ENCODE measurements at regions not wholly inside any gene's neighbourhood (a gene's known extent, or its start where the extent isn't known, plus 50 kb on each side); places are given as distances from the start of the nearest gene placed in this dataset.

- DNase-seq = no peak
Measured at GRCh38 chr12:132424811-132425210, 65.1 kb upstream of the FBRSL1 start.

GRCh38 chr12:132423820-132424645 is 65.9 kb upstream of the FBRSL1 start:
- no peak for DNase-seq

GRCh38 chr12:132423251-132423819 is 66.6 kb upstream of the FBRSL1 start:
- DNase-seq = no peak

GRCh38 chr12:132422381-132423043 is 67.4 kb upstream of the FBRSL1 start:
- no peak for DNase-seq

GRCh38 chr12:132422040-132422380 is 67.9 kb upstream of the FBRSL1 start:
- DNase-seq = no peak

GRCh38 chr12:132419631-132420246 is 70.2 kb upstream of the FBRSL1 start:
- no peak for DNase-seq

- DNase-seq = no peak
Measured at GRCh38 chr12:132418393-132418925, 71.5 kb upstream of the FBRSL1 start.

GRCh38 chr12:132417741-132418140 is 72.2 kb upstream of the FBRSL1 start:
- DNase-seq = no peak

GRCh38 chr12:132416827-132417226 is 73.1 kb upstream of the FBRSL1 start:
- no peak for DNase-seq

- DNase-seq = no peak
Measured at GRCh38 chr12:132416121-132416673, 73.8 kb upstream of the FBRSL1 start.

- no peak for DNase-seq
Measured at GRCh38 chr12:132415327-132416120, 74.4 kb upstream of the FBRSL1 start.

- peak; percentile 35 for DNase-seq
Measured at GRCh38 chr12:132414634-132415326, 75.2 kb upstream of the FBRSL1 start.

GRCh38 chr12:132413931-132414588 is 75.9 kb upstream of the FBRSL1 start:
- DNase-seq = no peak

- no peak for DNase-seq
Measured at GRCh38 chr12:132411457-132411856, 78.5 kb upstream of the FBRSL1 start.

- no peak for DNase-seq
Measured at GRCh38 chr12:132410849-132411248, 79.1 kb upstream of the FBRSL1 start.

GRCh38 chr12:132410296-132410625 is 79.7 kb upstream of the FBRSL1 start:
- DNase-seq = no peak

GRCh38 chr12:132409495-132410295 is 80.3 kb upstream of the FBRSL1 start:
- DNase-seq = no peak

GRCh38 chr12:132408626-132409494 is 79.5 kb upstream of the GALNT9 start:
- no peak for DNase-seq

GRCh38 chr12:132407992-132408391 is 78.6 kb upstream of the GALNT9 start:
- DNase-seq = no peak

Measured in NCI-H1048 (cell line).